GM19240 (cell line): ENCODE measurements at regions not wholly inside any gene's neighbourhood (a gene's known extent, or its start where the extent isn't known, plus 50 kb on each side); places are given as distances from the start of the nearest gene placed in this dataset.
"Not testable (repeated sequence)": the region's sequence is repeated elsewhere in the genome, so short reads cannot be mapped to it uniquely, and the experiment has no call there.

Experiments
- DNase-seq: peaks from one replicate; pipeline ENCODE4 v3.0.0; 2011; ENCODE audit warnings: low spot score; ENCODE audit not compliant: insufficient read length

DNA sequence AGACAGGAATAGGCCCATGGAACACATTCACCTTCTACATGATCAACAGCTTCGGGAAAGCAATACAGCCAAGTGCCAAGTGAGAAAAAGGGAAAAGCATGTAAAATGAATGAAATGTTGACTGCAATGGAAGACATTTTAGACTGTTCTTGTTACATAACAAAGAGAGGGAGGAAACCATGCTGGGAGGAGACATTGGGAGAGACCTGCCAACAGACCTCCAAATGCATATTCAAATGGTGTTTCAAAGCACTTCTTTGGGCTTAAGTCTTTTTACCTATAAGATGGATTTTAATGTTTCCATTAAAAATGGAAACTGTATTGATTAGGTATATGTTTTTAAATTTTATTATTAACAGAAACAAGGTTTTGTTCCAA lies 350.0 kb upstream of the THBS1 start:
- DNase-seq, result no peak

DNA sequence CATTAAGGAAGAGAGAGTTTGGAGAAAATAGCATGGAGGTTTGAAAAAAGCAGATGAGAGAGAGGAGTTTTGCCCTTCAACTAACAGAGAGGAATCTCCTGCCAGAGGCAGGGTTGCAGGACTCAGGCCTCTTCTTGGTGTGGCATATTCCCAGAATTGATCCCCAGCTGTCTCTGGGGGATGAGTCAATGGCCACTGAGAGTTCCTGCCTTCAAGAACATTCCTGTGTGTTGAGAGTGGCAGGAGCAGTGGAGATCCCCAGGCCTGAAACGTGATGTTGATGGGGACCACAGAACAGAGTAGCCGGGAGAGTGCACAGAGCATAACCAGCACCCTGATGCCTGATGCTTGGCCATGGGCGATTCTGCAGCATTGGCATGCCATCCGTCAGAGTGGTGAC lies 348.4 kb upstream of the THBS1 start:
- DNase-seq, result no peak

DNA sequence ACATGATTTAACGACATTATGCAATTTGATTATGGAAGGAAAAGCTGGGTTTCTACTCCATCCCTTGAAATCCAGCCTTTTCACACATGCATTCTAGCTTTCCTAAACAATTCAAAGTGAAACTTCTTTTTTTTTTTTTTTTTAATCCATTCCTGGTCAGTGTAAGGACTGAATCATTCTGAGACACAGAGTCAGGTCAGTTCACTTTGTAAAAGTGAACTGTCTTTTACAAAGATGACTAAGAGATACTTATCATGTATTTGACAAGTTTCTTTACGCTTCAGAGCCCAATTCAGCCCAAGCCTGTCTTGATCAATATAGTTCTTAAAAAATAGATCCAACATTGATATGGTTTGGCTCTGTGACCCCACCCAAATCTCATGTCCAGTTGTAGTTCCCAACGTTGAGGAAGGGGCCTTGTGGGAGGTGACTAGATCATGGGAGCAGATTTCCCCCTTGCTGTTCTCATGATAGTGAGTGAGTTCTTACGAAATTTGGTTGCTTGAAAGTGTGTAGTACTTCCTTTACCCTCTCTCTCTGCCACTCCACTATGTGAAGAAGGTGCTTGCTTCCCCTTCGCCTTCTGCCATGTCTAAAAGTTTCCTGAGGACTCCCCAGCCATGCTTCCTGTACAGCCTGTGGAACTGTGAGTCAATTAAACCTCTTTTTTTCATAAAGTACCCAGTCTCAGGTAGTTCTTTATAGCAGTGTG lies 345.6 kb upstream of the THBS1 start:
- DNase-seq, result no peak

DNA sequence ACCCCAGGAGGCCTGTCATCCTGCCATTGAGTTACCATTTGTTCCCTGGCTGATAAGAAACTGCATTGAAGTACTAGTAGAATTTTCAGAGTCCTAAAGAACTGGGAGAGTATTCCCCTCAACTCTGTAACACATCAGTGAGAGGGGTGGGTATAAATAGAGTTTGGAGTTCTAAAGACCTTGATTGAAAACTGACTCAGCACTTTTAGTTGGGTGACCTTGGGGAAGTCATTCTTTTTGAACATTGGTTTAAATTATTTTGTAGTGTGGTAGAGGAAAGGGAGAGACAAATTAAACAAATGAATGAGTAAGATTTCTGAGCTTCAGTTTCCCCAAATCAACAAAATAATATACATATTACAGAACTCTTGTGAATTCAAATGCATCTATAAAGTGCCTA lies 344.5 kb upstream of the THBS1 start:
- no peak for DNase-seq

DNA sequence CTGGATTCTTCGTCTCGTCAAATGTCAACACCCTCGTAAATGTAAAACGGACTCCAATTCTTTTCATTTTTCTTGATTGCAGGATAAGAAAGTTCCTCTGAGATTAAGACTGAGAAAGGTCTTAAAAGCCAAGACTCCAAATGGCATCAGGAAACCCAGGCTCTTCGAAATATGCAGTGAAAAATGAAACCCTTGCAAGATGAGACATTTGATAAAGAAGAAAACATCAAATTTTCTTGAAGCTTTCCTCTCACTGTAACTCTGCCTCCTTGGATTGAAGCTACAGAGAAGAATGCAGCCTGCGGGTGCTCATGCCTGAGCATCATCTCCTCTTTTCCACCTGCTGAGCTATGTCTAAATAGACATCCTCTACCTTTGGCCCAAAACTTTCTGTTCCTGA lies 342.4 kb upstream of the THBS1 start:
- no peak for DNase-seq

DNA sequence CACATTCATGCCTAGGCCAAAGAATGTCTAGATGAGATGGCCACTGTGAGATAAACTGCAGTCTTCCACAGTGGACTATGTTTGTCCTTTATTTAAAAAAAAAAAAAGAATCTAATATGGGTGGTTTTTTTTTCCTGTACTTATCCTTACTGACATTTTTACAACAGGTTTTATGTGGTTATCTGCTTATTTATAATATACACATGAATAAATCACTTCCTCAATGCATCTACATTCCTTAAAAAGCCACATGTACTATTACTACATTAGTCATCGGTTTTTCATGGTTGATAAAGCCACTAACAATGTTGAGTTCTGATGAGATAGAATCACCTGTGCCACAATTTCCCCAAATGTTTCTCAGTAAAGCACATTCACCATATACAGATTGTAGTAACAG lies 341.3 kb upstream of the THBS1 start:
- DNase-seq, result no peak

DNA sequence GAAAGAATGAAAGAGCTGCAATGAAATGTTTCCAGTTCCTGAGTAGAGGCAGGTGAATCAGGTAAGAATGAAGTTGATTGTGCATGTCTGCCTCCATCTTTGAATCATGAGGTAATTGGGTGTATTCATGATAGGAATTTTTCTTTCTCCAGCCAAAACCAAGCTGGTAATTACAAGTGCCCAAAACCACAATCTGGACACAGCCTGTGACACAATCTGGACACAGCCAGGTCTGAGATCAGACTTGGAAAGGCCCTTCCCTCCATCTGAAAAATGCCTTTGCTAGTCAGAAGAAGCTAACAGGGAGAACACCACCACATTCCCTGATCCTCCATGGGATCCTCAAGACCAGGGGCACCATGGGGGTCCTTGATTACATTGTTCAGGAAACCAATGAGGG lies 338.5 kb upstream of the THBS1 start:
- no peak for DNase-seq

DNA sequence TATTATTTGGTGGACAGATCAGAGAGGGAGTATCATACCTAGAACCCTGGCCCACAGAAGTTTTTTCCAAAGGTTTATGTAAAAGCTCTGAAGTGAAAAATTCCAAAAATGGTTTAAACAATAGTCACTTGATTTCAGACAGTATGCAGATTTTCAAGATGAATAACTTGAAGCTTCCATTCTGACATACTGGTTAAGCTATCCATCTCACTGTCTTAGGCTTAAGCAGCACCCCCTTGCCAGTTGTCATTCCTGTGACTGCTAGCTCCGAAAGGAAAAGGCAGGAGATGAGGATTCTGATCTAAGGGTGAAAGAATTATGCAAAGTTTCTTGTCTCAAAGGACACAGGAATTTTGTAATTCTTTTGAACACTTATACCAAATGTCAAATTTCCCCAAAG lies 337.5 kb upstream of the THBS1 start:
- DNase-seq, result no peak

DNA sequence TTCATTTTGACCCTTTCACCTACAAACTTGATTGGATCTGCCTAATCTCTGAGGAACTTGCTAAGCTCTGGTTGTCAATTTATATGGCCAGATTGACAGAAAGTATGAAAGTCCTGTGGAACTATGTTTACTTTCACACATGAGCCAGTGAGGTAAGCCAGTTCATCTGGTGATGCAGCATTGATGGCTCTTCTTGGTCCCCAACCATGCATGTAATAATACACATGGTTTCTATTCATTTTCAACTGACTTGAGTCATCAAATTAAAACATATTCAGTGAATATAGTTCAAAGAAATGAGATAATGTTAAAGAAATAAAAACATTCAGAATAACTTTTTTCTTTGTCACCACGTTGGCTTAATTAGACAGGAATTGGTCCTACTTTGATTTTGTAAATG lies 336.1 kb upstream of the THBS1 start:
- no peak for DNase-seq

DNA sequence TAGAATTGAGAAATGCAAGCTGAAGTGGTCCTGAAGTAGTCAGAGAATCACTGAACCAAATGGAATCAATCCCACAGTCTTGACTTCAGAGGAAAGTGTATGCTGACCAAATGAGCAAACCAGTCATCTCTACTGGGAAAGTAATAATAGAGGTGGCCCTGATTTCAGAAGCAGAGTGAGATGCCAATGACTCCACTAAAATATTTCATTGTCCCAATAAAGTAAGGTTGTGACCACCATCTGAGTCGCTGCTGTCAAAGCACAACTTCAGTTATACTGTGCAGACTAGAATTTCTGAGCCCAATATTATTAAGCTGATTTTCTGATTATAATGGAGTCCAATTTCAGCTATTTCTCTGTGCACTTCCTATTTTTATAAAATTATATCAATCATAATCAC lies 334.4 kb upstream of the THBS1 start:
- DNase-seq, result no peak

DNA sequence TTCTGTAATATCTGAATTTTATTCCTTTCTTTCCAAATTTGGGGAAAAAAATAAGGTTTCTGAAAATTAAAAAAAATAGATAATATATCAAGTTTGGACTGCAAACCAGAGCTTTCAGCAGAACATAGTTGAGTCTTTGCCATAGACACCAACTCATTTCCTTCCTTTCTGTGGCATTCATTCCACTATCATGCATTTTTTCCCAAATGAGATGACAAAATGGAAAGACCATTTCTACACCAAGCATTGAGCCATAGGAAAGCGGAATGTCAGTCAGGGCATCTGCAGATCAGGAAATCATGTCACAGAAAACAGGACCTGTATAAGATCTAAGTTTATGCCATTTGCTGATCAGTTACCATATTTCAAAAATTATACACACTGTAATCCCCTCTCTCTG lies 333.3 kb upstream of the THBS1 start:
- DNase-seq, result no peak

DNA sequence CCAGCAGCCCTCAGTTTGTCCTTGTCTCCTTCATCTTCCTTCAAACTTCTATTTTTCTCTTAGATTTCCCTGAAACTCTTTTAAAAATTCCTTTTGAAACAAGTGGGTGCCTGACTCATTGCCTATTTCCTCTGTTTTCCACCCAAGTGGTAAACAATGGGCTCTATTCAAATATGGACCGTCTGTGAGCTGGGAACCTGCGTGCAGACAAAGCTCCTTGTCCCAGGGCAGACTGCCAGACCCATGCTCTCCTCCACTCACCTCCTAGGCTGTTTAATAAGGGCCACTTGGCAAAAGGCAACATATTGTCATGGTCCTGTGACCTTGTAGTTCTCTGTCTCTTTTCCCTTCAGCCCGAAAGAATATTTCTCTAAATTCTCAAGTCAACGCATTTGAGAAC lies 332.7 kb upstream of the THBS1 start:
- DNase-seq, result no peak

DNA sequence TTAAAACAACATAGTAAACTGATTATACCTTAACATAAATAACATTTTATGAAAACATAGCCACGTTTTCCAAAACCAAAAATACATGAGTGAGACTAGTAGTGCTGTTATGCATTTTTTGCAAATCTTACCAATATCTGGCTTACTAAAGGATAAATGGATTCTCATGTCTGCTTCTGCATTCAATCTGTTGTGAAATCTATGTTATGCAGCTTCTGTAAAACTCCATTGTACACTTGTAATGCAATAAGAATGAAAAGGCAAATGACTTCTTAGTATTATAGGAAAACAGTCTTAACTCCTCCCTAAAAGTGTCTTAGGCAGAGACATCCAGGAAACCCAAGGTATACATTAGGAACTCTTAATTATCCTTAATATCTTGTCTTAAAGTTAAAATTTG lies 330.9 kb upstream of the THBS1 start:
- no peak for DNase-seq

DNA sequence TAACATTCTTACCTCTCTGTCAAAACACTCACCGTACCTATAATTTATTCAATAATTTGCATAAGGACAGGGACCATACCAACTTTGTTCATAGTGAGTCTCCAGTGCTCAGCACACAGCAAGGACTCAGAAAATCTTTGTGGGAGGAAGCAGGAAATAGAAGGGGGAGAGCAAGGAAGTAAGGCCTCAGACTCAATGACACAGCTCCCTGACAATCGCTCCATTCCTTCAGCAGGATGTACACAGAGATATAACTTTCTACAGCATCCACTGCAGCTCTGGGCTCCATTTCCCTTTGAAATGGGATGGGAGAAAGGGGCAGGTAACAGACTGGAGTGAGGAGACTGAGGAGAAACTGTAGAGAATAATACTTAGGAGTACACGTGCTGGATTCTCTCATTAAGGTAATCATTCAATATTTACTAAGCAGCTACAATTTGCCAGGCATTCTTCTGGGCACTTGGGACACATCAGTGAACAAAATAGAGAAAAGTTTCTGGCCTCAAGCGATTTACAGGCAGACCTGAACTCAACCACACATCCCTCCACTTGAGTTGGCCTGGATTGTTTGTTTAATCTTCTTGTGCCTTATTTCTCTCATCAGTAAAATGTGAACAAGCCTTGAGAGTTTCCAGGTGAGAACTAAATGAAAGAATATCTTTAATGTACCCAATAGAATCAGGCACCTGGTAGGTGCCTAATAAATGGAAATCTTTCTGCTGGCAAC lies 330.3 kb upstream of the THBS1 start:
- no peak for DNase-seq

DNA sequence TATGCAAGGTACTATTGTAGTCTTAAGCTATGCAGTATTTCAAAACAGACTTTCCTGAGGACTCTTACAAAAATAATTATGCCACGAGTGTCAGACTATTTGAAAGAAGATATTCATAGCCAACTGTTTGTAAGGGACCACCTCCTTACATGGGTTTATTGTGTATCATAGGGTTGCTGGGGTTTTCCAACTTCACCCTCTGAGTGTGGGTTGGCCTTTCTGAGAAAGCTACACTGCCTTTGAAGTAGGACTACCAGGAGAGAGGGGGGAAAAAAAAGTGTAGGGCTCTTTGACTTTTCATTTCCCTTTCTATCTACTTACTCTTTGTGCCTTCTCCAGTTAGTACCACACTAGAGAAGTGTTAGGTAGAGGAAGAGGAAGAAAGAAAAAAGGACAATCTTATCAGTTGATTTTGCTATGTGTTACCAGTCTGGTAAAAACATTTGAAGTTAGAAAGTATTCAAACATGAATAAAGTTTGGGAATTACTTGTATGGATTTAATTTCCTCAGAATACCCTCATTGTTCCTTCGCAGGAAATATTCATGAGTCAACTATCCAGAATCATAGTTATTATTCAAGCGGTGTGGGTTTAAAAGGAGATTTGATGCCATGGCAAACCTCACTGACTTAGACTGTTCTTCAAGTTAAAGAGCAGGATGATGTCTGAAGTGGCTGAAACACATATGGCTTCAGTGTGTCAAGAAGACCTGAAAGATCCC lies 329.3 kb upstream of the THBS1 start:
- DNase-seq, result no peak

DNA sequence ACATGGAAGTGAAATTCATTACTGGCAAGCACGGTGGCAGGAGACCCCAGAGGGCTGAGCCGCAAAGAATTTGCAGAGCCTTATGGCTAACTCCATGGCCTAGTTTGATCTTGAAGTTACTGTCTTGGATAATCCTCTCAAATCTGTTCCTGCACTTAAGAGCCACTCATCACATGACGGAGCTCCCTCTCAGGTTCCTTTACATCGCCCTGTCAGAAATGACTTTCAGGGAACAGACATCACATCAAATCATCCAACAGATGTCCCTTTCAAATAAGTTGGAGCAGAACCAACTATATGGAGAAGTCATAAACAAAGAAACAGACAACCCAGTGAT lies 328.8 kb upstream of the THBS1 start:
- DNase-seq, result no peak

DNA sequence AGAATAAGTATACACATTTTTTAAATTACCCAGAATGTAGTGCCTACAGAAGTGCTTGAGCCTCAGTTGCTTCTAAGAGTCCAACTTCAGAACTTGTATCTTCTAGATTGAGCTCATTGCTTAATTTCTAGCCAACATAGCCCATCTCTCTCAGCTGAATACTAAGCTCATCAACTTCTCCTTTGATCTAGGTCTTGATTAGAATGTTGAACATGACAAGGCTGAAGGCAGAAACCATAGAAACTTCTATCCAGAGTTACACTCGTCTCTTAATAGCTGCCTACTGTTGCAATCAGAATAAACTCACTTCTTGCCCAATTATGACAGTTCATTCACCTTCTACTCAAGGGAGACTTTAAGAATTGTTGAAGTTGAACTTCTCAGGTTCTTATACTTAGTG lies 327.3 kb upstream of the THBS1 start:
- no peak for DNase-seq

DNA sequence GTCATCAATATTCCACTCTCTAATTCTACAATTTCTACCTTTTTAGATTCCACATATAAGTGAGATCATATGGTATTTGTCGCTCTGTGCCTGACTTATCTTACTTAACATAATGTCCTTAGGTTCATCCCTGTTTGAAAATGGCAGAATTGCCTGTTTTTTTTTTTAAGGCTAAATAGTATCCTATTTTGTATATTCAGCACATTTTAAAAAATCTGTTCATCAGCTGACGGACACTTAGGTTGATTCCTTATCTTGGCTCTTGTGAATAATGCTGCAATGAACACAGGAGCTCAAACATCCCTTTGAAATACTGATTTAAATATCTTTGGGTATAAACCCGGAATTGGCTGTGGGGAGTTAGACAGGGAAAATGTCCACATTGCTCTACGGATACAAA lies 326.7 kb upstream of the THBS1 start:
- DNase-seq, result no peak

DNA sequence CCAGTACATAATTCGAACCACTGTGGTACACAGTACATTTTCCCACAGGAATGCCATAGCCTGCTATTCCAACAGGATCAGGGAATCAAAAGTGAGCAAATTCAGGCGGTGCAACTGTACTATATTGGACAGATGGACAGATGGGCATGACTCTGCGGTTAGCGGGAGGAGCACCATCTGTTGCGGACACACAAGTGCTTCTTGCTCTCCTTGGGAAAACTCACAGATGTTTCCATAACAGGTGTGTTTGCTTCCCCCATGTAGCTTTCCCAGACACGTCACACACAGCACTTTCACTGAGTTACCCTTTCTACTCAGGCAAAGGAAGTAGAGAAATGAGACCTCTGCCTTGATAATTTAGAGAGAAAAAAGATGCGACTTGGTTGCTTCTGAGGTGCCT lies 325.1 kb upstream of the THBS1 start:
- no peak for DNase-seq

DNA sequence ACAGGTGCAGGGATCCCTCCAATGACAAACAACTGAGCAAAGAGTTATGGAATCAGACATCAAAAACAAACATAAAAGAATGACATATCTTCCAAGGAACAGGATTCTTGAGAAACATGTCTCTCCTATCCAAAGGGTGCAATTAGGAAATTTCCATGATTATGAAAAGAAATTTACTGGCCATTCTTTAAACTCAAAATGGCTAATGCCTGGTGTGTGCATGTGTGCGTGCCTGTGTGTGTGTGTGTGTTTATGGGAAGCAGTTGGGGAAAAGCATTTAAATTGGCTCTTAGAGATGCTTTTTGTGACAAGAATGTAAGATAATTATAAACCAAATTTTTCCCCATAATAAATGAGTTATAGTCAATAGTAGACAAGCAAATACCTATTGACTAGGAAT lies 320.5 kb upstream of the THBS1 start:
- DNase-seq, result no peak

DNA sequence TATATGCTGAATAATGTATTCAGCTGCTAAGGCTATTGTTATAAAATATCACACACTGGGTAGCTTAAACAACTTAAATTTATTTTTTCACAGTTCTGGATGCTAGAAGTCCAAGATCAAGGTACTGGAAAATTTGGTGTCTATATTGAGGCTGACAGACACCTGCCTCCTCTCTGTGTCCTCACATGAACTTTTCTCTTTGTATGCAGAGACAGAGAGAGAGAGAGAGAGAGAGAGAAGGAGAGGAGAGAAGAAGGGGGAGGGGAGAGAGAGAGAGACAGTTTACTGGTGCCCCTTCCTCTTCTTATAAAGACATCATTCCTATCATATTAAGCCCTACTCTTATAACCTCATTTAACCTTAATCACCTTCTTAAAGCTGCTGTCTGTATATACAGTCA lies 320.1 kb upstream of the THBS1 start:
- DNase-seq, result no peak

DNA sequence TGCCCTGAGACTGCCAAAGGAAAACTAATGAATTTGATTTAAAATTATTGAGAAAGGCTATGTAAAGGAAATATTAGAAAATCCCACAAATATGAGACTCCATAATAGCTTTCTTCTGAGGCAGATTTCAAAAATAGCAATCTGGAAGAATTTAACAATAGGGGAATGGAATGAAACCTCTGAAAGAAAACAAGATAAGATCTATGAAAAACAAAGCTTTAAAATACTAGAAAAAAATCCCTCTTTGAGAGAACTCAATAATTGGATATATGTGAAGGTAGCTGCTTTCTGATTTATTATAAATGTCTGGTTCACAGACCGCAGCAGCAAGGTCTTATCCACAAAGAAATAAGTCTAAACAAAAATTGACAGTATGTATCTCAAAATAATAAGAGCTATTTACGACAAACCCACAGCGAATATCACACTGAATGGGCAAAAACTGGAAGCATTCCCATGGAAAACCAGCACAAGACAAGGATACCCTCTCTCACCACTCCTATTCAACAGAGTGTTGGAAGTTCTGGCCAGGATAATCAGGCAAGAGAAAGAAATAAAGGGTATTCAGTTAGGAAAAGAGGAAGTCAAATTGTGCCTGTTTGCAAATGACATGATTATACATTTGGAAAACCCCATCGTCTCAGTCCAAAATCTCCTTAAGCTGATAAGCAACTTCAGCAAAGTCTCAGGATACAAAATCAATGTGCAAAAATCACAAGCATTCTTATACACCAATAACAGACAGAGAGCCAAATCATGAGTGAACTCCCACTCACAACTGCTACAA lies 319.3 kb upstream of the THBS1 start:
- not testable (repeated sequence) for DNase-seq
